ENCODE measurements at regions not wholly inside any gene's neighbourhood (a gene's known extent, or its start where the extent isn't known, plus 50 kb on each side); places are given as distances from the start of the nearest gene placed in this dataset.

DNA sequence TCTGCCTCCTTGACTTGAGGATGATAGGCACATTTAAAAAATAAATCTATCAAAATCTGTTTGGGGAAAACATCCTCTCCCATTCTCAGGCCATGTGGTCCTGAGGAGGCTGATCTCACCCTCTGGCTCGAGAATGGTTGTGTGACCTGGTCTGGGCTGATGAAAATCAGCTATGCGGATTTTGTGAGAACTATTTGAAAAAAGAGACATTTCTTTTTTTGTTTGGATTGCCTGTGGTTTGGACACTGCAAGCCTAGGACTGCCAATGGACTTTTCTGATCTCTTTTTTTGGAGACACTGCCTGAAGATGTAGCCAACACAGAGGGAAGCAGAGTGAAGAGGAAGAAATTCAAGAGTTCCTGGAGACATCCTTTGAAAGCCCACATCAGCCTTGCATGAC lies 145.9 kb downstream of the HS3ST3B1 start:
- Histone ChIP-seq H3K4me3 (no peak overlapping the region), H3K4me1 (no peaks in the 10 kb centered on the region), H3K27me3 (peaks cover 0 to 6% (median 0%) of the 10 kb centered on the region in 4 donors), H3K9me3 (no peaks in the 10 kb centered on the region), H3K27ac (replicated peaks in 1 of 4) (no peak overlapping the region), H3K36me3 (no peaks in the 10 kb centered on the region)
- 79% methylated on average over 2 of the region's 2 CpGs for WGBS
- intact Hi-C loops (cut with DNase I): no loop called here
- no peak for TF ChIP-seq POLR2AphosphoS5 (IDR thresholded peaks at IDR 0.05)
- no peak for TF ChIP-seq EP300 (IDR thresholded peaks at IDR 0.05)
- no peak for TF ChIP-seq POLR2A (IDR thresholded peaks at IDR 0.05; ENCODE audit: low read depth)
- TF ChIP-seq, protein P1, sequence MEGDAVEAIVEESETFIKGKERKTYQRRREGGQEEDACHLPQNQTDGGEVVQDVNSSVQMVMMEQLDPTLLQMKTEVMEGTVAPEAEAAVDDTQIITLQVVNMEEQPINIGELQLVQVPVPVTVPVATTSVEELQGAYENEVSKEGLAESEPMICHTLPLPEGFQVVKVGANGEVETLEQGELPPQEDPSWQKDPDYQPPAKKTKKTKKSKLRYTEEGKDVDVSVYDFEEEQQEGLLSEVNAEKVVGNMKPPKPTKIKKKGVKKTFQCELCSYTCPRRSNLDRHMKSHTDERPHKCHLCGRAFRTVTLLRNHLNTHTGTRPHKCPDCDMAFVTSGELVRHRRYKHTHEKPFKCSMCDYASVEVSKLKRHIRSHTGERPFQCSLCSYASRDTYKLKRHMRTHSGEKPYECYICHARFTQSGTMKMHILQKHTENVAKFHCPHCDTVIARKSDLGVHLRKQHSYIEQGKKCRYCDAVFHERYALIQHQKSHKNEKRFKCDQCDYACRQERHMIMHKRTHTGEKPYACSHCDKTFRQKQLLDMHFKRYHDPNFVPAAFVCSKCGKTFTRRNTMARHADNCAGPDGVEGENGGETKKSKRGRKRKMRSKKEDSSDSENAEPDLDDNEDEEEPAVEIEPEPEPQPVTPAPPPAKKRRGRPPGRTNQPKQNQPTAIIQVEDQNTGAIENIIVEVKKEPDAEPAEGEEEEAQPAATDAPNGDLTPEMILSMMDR (IDR thresholded peaks at IDR 0.05): no peak
- no peak for DNase-seq (ENCODE audit: extremely low spot score)

DNA sequence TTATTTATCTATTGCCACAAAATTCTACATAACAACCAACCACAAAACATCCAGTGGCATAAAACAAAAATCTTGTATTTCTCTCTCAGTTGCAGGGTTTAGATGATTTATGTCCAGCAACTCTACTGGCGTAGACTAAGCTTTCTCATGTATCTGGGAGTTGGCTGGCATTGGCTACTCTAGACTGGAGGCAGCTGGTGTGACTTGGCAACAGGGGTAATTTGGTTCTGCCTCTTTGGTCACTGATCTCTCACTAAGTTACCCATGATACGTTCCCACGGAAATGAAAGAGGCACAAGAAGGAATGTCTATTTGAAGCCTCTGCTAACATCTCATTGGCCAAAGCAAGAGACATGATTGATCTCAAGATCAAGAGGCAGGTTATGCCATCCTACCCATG lies 144.0 kb downstream of the HS3ST3B1 start:
- H3K27me3 ChIP-seq: peaks cover 0 to 6% (median 0%) of the 10 kb centered on the region in 4 donors
- no peak overlapping the region for H3K4me3 ChIP-seq
- H3K36me3 ChIP-seq: no peaks in the 10 kb centered on the region
- H3K9me3 ChIP-seq: no peaks in the 10 kb centered on the region
- no peak overlapping the region for H3K27ac ChIP-seq (replicated peaks in 1 of 4)
- TF ChIP-seq EP300 (IDR thresholded peaks at IDR 0.05) (no peak), POLR2A (IDR thresholded peaks at IDR 0.05; ENCODE audit: low read depth) (no peak), POLR2AphosphoS5 (IDR thresholded peaks at IDR 0.05) (no peak)
- TF ChIP-seq, protein P1 (IDR thresholded peaks at IDR 0.05): no peak
- DNase-seq (ENCODE audit: extremely low spot score): no peak
- H3K4me1 ChIP-seq: no peaks in the 10 kb centered on the region
- WGBS: 100% methylated on average over 3 of the region's 3 CpGs
- intact Hi-C loops (cut with DNase I): no loop called here

DNA sequence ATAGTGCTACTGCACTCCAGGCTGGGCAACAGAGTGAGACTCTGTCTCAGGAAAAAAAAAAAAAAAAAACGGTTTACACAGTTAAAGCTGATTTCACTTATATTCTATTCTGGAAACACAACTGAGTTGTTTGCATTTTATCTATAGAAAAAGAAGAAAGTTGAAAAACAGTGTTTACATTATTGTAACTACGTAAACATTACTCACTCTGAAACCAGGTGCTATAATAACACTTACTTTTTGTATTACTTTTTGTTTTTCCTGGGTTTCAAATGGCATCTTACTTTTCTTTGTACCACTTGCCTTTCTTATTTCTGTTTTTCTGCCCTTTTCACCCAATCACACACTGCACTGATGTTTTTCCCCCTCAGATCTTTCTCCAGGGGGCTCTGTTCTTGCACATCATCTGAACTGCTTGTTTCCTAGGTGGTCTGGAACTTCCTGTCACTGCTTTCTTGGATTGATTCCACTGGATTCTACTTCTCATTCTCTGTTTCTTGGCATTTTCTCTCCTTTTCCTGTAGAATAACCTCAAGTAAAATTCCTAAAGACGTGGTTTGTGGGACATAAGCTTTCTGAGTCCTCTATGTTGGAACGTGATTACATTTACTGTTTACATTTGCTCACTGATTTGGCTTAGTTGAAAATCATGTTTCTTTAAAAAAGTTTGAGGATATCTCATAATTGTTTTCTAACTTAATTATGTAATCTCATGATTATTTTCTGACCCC lies 142.1 kb downstream of the HS3ST3B1 start:
- peaks cover 0 to 6% (median 0%) of the 10 kb centered on the region in 4 donors for H3K27me3 ChIP-seq
- intact Hi-C loops (cut with DNase I): no loop called here
- no peaks in the 10 kb centered on the region for H3K36me3 ChIP-seq
- H3K27ac ChIP-seq (replicated peaks in 1 of 4): no peak overlapping the region
- no peaks in the 10 kb centered on the region for H3K9me3 ChIP-seq
- WGBS: 54% methylated on average over 4 of the region's 4 CpGs
- TF ChIP-seq, protein P1 (IDR thresholded peaks at IDR 0.05): no peak
- no peak for TF ChIP-seq EP300 (IDR thresholded peaks at IDR 0.05)
- TF ChIP-seq POLR2AphosphoS5 (IDR thresholded peaks at IDR 0.05): no peak
- no peak for TF ChIP-seq POLR2A (IDR thresholded peaks at IDR 0.05; ENCODE audit: low read depth)
- H3K4me3 ChIP-seq: no peak overlapping the region
- DNase-seq (ENCODE audit: extremely low spot score): no peak
- no peaks in the 10 kb centered on the region for H3K4me1 ChIP-seq

DNA sequence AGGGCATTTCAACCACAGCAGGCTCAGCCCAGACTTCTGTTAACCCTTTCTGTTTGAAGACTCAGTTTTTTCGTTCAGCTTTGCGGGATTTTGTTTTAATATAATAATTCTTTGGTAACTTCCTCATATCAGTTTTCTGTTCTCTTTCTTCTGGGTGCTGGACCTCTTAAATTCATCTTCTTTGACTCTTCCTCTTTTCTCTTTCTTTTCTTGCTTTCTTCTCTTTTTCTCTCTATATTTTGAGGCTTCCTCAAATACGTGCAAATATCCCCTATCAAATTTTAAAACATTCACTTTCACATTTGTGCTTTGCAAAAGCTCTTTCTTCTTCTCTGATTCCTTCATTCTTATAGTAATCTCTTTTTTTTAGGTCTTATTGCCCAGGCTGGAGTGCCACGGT lies 136.3 kb downstream of the HS3ST3B1 start:
- intact Hi-C loops (cut with DNase I): no loop called here
- Histone ChIP-seq H3K27ac (replicated peaks in 1 of 4) (no peak overlapping the region), H3K36me3 (no peaks in the 10 kb centered on the region), H3K4me1 (no peaks in the 10 kb centered on the region), H3K4me3 (no peak overlapping the region), H3K27me3 (no peaks in the 10 kb centered on the region), H3K9me3 (no peaks in the 10 kb centered on the region)
- WGBS: 74% methylated on average over 4 of the region's 4 CpGs
- TF ChIP-seq POLR2A (IDR thresholded peaks at IDR 0.05; ENCODE audit: low read depth) (no peak), POLR2AphosphoS5 (IDR thresholded peaks at IDR 0.05) (no peak), EP300 (IDR thresholded peaks at IDR 0.05) (no peak)
- TF ChIP-seq, protein P1 (IDR thresholded peaks at IDR 0.05): no peak
- DNase-seq (ENCODE audit: extremely low spot score): no peak

DNA sequence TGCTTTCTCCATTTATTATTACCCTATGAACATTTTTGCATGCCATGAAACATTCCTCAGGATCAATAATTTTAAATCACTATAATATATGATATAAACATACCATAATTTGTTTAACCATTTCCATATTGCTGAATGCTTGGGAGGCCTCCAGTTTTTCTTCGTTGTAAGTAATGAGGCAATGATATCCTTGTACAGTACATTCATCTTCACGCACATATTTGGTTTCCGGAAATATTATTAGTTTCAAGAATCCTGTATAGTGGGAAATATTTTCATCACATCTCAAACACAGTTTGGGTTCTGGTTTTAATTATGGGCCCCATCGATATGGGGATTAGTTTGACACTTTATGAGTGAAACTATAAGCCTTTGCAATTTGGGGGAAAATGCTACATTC lies 135.4 kb downstream of the HS3ST3B1 start:
- Histone ChIP-seq H3K4me3 (no peak overlapping the region), H3K27me3 (no peaks in the 10 kb centered on the region), H3K27ac (replicated peaks in 1 of 4) (no peak overlapping the region), H3K36me3 (no peaks in the 10 kb centered on the region), H3K9me3 (no peaks in the 10 kb centered on the region), H3K4me1 (no peaks in the 10 kb centered on the region)
- TF ChIP-seq, protein P1 (IDR thresholded peaks at IDR 0.05): no peak
- no peak for TF ChIP-seq POLR2A (IDR thresholded peaks at IDR 0.05; ENCODE audit: low read depth)
- DNase-seq (ENCODE audit: extremely low spot score): no peak
- intact Hi-C loops (cut with DNase I): no loop called here
- 57% methylated on average over 4 of the region's 4 CpGs for whole genome bisulfite sequencing

All from esophagus muscularis mucosa (tissue), 4 donors.